GM18861 (cell line): ENCODE measurements at regions not wholly inside any gene's neighbourhood (a gene's known extent, or its start where the extent isn't known, plus 50 kb on each side); places are given as distances from the start of the nearest gene placed in this dataset.
"Not testable (repeated sequence)": the region's sequence is repeated elsewhere in the genome, so short reads cannot be mapped to it uniquely, and the experiment has no call there.

Experiments
- ATAC-seq: cut with Tn5 transposase; IDR thresholded peaks from one replicate; pipeline ENCODE4 v1.9.1; 2021; ENCODE audit not compliant: unreplicated experiment

- ATAC-seq = no peak
These were observed 1771.3 kb upstream of the LRRTM1 start for GRCh38 chr2:82075875-82076274.

- ATAC-seq = no peak
These were observed 1757.9 kb upstream of the LRRTM1 start for GRCh38 chr2:82062463-82062862.

GRCh38 chr2:82055846-82056245 is 1751.3 kb upstream of the LRRTM1 start:
- ATAC-seq = no peak

GRCh38 chr2:82043867-82044266 is 1739.3 kb upstream of the LRRTM1 start:
- ATAC-seq = no peak

- no peak for ATAC-seq
These were observed 1723.5 kb upstream of the LRRTM1 start for GRCh38 chr2:82027921-82028615.

- no peak for ATAC-seq
These were observed 1719.2 kb upstream of the LRRTM1 start for GRCh38 chr2:82023710-82024109.

- no peak for ATAC-seq
These were observed 1709.1 kb upstream of the LRRTM1 start for GRCh38 chr2:82013641-82014040.

- ATAC-seq = no peak
These were observed 1702.6 kb upstream of the LRRTM1 start for GRCh38 chr2:82007071-82007664.

GRCh38 chr2:82005889-82006288 is 1701.3 kb upstream of the LRRTM1 start:
- ATAC-seq = not testable (repeated sequence)

GRCh38 chr2:82001614-82002013 is 1697.1 kb upstream of the LRRTM1 start:
- ATAC-seq = no peak

GRCh38 chr2:82000606-82001005 is 1696.1 kb upstream of the LRRTM1 start:
- ATAC-seq = no peak

GRCh38 chr2:81996332-81996731 is 1691.8 kb upstream of the LRRTM1 start:
- no peak for ATAC-seq

- no peak for ATAC-seq
These were observed 1686.7 kb upstream of the LRRTM1 start for GRCh38 chr2:81991282-81991681.

GRCh38 chr2:81987370-81987769 is 1682.8 kb upstream of the LRRTM1 start:
- ATAC-seq = no peak

GRCh38 chr2:81984969-81985637 is 1680.6 kb upstream of the LRRTM1 start:
- no peak for ATAC-seq

GRCh38 chr2:81981585-81981984 is 1677.0 kb upstream of the LRRTM1 start:
- no peak for ATAC-seq

GRCh38 chr2:81979086-81979485 is 1674.5 kb upstream of the LRRTM1 start:
- no peak for ATAC-seq

GRCh38 chr2:81976998-81977397 is 1672.4 kb upstream of the LRRTM1 start:
- ATAC-seq = no peak

GRCh38 chr2:81974216-81974615 is 1669.7 kb upstream of the LRRTM1 start:
- ATAC-seq = no peak

- ATAC-seq = no peak
These were observed 1638.3 kb upstream of the LRRTM1 start for GRCh38 chr2:81942876-81943275.

- no peak for ATAC-seq
These were observed 1637.7 kb upstream of the LRRTM1 start for GRCh38 chr2:81942136-81942680.
